Left lung (tissue), 4 donors: ENCODE measurements at regions not wholly inside any gene's neighbourhood (a gene's known extent, or its start where the extent isn't known, plus 50 kb on each side); places are given as distances from the start of the nearest gene placed in this dataset.

Source experiments
- ATAC-seq: fragments of 200-7000 bp; cut with Tn5 transposase; one replicate; pipeline ENCODE4 v1.9.1; 2020; ENCODE audit warnings: moderate library complexity
- DNase-seq, 4 donors: peaks; one replicate each; pipeline ENCODE4 v3.0.0-alpha.2; 2013 to 2020
- H3K27ac ChIP-seq, 2 donors: fragments of 200-600 bp; sonication (generic) in 1 of 2; one replicate each; pipeline versions ENCODE4 v1.5.0 to v1.8.0; 2020 to 2021
- H3K27me3 ChIP-seq, 2 donors: fragments of 200-600 bp; sonication (generic) in 1 of 2; one replicate each; pipeline versions ENCODE4 v1.5.0 to v1.8.0; 2020 to 2021
- H3K36me3 ChIP-seq, 2 donors: fragments of 200-600 bp; sonication (generic) in 1 of 2; one replicate each; pipeline versions ENCODE4 v1.5.0 to v1.8.0; 2020 to 2021
- H3K4me1 ChIP-seq, 2 donors: fragments of 200-600 bp; one replicate each; pipeline ENCODE4 v1.8.0; 2021
- H3K4me3 ChIP-seq, 2 donors: fragments of 200-600 bp; sonication (generic) in 1 of 2; one replicate each; pipeline versions ENCODE4 v1.5.0 to v1.8.0; 2020 to 2021; ENCODE audit warnings: mild to moderate bottlenecking in 1 of 2
- H3K9me3 ChIP-seq, 2 donors: fragments of 200-600 bp; sonication (generic) in 1 of 2; one replicate each; pipeline versions ENCODE4 v1.5.0 to v1.8.0; 2020 to 2021
- intact Hi-C, 2 donors: fragments of 100-400 bp; cut with DNase I; formaldehyde crosslinking; loops; one replicate each; pipeline versions ENCODE4 v1.11.2 to v1.14.2; 2022
- TF ChIP-seq, protein P1 (sequence below), 2 donors: fragments of 200-600 bp; sonication (generic) in 1 of 2; IDR thresholded peaks; one replicate each; pipeline versions ENCODE4 v1.5.0 to v1.8.0; 2021; ENCODE audit warnings: antibody characterized with exemption in 2 of 2
- donor health status: DM: no; HTN: yes; CAD: no.
- donor health status: DM: no; HTN: no; CAD: no.

DNA sequence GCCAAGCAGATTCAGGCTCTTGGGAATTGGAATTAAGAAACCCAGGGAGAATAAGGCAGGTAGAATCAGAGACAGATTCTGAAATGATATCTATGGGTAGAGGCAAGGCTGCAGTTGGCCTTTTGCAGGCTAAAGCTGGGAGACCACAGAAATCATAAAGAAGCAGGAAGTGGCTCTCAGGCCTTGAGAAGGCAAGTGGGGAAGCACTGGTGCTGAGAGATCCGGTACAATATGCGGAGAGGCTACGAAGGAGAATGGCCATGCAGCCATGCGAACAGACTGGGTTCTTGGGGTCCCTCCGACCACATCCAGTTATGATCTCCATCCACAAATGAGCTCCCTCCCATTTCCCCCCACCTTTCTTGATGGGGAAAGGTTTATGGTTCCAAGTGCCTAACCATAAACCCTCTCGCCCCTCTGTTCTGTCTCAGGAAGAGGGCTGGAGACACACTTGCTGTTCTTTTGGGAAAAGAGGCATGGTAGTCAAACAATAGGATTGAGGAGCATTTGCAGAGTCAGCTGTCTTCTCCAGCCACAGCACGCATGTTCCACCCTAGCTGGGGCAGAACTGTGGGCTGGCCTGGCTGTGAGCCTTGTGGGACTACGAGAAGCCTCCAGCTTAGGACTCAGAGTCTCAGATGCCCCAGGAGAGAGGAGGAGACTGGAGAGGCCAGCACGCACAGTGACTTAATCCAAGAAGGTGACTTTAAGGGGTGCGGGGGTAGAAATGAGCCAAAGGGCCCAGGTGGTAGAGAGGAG, 99.6 kb downstream of the RPLP1 start:
- Histone ChIP-seq H3K4me3 (no peak overlapping the region), H3K4me1 (no peaks in the 10 kb centered on the region), H3K9me3 (peaks cover 0 to 19% of the 10 kb centered on the region in 2 donors), H3K27me3 (no peaks in the 10 kb centered on the region), H3K27ac (no peak overlapping the region), H3K36me3 (no peaks in the 10 kb centered on the region)
- intact Hi-C loops: no loop called here
- ATAC-seq (no peak), DNase-seq (no peak)
- TF ChIP-seq, protein P1, sequence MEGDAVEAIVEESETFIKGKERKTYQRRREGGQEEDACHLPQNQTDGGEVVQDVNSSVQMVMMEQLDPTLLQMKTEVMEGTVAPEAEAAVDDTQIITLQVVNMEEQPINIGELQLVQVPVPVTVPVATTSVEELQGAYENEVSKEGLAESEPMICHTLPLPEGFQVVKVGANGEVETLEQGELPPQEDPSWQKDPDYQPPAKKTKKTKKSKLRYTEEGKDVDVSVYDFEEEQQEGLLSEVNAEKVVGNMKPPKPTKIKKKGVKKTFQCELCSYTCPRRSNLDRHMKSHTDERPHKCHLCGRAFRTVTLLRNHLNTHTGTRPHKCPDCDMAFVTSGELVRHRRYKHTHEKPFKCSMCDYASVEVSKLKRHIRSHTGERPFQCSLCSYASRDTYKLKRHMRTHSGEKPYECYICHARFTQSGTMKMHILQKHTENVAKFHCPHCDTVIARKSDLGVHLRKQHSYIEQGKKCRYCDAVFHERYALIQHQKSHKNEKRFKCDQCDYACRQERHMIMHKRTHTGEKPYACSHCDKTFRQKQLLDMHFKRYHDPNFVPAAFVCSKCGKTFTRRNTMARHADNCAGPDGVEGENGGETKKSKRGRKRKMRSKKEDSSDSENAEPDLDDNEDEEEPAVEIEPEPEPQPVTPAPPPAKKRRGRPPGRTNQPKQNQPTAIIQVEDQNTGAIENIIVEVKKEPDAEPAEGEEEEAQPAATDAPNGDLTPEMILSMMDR (IDR thresholded peaks at IDR 0.05): no peak

DNA sequence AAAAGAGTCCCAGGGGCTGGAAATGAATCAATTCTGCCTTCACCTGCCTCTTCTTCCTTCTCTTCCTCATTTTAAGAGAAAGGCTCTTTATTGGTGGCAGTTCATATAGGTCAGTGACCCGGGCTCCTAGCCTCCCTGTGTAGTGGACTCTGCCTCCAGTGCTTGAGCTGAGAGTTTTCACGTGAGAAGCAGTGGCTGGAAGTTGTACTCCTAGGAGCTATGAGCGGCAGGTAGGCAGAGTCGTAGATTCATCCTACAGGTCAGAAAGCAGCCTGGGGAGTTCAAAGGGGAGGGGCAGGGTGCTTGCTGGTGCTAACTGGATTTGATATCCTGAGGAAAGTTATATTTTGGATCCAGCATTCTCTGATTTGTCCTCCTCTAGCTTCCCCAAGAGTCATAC, 101.1 kb downstream of the RPLP1 start:
- ATAC-seq (no peak), DNase-seq (no peak)
- no peaks in the 10 kb centered on the region for H3K27me3 ChIP-seq
- TF ChIP-seq, protein P1 (IDR thresholded peaks at IDR 0.05): no peak
- H3K9me3 ChIP-seq: peaks cover 0 to 19% of the 10 kb centered on the region in 2 donors
- intact Hi-C loops: no loop called here
- no peak overlapping the region for H3K27ac ChIP-seq
- H3K4me3 ChIP-seq: no peak overlapping the region
- no peaks in the 10 kb centered on the region for H3K4me1 ChIP-seq
- no peaks in the 10 kb centered on the region for H3K36me3 ChIP-seq

DNA sequence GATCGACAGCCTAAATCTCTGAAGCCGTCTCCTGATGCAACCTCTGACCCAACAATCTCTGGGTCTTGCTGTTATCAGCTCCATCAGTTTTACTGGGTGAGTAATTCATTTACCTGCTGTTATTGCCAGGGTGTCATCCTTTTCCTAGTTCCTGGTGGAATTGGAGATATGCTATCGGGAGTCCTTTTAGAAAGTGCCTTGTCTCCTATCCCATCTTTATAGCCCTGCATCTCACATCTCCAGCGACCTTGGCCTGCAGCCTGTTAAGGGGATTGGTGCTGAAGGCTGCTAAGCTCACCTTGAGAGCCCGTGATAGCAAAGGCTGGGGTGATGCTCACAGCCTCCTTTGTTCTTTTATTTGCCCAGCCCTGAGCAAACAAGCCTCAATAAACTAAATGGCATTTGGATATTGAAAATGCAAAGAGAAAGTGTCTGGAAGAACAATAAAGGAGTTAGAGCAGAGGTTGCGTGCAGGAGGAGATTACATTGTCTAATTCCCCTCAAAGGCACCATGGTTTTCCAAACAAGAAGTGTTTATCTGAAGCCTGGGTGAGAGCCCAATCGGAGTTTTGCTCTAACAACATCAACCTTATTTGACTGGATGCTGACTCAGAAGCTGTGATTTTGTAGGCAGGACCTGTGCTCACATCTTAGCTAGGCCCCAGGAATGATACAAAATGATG, 101.8 kb downstream of the RPLP1 start:
- Histone ChIP-seq H3K27me3 (no peaks in the 10 kb centered on the region), H3K4me3 (no peak overlapping the region), H3K27ac (no peak overlapping the region), H3K36me3 (no peaks in the 10 kb centered on the region), H3K4me1 (no peaks in the 10 kb centered on the region), H3K9me3 (peaks cover 0 to 19% of the 10 kb centered on the region in 2 donors)
- ATAC-seq: no peak
- intact Hi-C loops: no loop called here
- no peak for DNase-seq
- TF ChIP-seq, protein P1 (IDR thresholded peaks at IDR 0.05): no peak

DNA sequence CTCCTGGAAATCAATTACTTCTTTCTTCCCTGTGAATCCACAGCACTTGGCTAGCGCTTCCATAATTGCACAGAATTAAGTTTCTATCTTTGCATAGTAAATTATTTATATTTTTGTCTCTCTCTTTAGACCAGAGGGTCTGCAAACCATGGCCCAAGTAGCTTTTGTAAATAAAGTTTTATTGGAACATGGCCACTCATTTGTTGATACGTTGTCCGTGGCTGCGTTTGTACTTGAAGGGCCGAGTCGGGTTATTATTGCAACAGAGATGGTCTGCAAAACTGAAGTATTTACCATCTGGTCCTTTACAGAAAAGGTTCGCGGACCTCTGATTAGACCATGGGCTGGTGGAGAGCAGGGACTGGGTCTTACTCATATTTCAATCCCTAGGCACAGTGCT, 102.5 kb downstream of the RPLP1 start:
- intact Hi-C loops: no loop called here
- no peak for DNase-seq
- H3K27ac ChIP-seq: no peak overlapping the region
- H3K4me3 ChIP-seq: no peak overlapping the region
- peaks cover 0 to 19% of the 10 kb centered on the region in 2 donors for H3K9me3 ChIP-seq
- H3K27me3 ChIP-seq: no peaks in the 10 kb centered on the region
- ATAC-seq: no peak
- TF ChIP-seq, protein P1 (IDR thresholded peaks at IDR 0.05): no peak
- no peaks in the 10 kb centered on the region for H3K36me3 ChIP-seq
- no peaks in the 10 kb centered on the region for H3K4me1 ChIP-seq

DNA sequence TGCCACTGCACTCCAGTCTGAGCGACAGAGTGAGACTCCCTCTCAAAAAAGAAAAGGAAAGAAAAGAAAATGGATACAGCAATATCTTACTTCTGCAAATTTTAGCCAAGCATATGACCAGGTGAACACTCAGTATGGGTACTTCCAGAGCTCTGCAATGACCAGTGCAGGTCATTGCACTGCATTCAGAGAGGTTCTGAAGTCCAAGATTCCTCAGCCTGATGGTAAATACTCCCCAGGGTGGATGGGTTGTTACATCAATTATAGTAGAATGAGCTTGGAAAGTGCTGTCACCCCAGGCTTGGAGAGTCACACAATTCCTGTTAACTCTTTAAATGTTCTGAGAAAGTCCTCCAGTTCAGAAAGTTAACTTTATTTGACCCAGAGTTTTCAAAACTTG, 103.7 kb downstream of the RPLP1 start:
- no peaks in the 10 kb centered on the region for H3K27me3 ChIP-seq
- TF ChIP-seq, protein P1 (IDR thresholded peaks at IDR 0.05): no peak
- DNase-seq (no peak), ATAC-seq (peak; percentile 33)
- H3K36me3 ChIP-seq: no peaks in the 10 kb centered on the region
- intact Hi-C loops: no loop called here
- H3K4me1 ChIP-seq: no peaks in the 10 kb centered on the region
- H3K27ac ChIP-seq: peak overlapping the region in 1 of 2 donors; percentile 26
- H3K9me3 ChIP-seq: peaks cover 0 to 15% of the 10 kb centered on the region in 2 donors
- H3K4me3 ChIP-seq: no peak overlapping the region
